NCI-H1092 treated with DMSO at 0.1 percent for 48 hours (cell line): ENCODE measurements at regions not wholly inside any gene's neighbourhood (a gene's known extent, or its start where the extent isn't known, plus 50 kb on each side); places are given as distances from the start of the nearest gene placed in this dataset.
"Not testable (repeated sequence)": the region's sequence is repeated elsewhere in the genome, so short reads cannot be mapped to it uniquely, and the experiment has no call there.

Source experiments
- DNase-seq: peaks from one replicate; lab custom pipeline; 2025; lab: John Stamatoyannopoulos, UW

DNA sequence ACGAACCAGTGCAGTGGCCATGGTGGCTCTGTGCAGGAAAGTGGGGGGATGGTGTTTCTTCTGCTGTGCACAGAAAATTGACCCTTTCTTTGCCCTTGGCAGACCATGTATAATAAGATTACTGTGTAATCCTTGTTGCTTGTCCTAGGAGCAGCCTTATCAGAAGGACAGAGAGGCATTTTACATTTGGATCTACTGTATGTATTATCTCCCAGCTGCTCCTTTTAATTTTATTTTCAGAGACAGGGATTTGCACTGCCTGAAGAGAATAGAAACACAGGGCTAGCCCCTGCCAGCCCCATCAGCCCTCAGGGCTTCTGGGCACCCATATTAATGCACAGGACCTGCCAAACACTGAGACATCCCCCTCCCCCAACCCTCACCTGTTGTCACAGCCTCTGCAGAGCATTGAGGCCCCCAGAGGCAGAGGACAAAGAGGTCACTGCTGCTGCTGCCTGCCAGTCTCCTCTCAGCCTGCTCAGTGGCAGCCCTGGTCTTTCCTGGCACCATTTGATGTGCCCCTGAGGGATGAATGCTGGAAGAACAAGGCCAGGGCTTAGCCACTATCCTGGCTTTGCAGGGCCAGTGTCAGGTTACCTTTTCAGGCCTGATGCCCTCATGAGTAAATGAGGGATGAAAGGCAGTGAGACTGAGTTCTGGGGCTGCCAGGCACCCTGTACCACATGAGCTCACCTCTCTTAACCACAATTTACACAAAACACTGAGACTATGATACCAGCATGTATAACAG is 533.4 kb downstream of the NTRK3 start:
- peak; percentile 71 for DNase-seq

DNA sequence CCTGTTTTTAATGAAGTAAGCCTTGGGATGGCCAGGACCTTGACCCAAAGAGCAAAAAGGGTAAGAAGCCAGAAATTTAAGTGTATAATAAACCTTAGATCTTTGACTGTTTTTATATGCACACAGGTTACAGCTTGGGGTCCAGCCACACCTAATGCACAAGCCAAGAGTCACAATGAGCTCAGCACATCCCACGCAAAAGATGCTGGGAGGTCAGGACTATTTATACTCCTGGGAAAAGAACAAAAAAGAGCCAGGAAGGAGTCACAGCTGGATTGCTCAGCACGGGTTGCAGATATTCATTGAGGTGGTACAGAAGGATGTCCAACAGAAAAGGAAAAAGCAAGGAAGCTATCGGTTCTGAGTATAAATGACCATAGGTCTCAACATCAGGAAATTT is 536.3 kb downstream of the NTRK3 start:
- no peak for DNase-seq

- no peak for DNase-seq
Observed at GRCh38 chr15:87716422-87716821, 540.1 kb downstream of the NTRK3 start.

- no peak for DNase-seq
Observed at GRCh38 chr15:87715252-87715651, 541.3 kb downstream of the NTRK3 start.

- DNase-seq = no peak
Observed at GRCh38 chr15:87713475-87713879, 543.1 kb downstream of the NTRK3 start.

GRCh38 chr15:87712211-87712610 is 544.3 kb downstream of the NTRK3 start:
- DNase-seq = no peak

GRCh38 chr15:87711026-87711425 is 545.5 kb downstream of the NTRK3 start:
- no peak for DNase-seq

DNA sequence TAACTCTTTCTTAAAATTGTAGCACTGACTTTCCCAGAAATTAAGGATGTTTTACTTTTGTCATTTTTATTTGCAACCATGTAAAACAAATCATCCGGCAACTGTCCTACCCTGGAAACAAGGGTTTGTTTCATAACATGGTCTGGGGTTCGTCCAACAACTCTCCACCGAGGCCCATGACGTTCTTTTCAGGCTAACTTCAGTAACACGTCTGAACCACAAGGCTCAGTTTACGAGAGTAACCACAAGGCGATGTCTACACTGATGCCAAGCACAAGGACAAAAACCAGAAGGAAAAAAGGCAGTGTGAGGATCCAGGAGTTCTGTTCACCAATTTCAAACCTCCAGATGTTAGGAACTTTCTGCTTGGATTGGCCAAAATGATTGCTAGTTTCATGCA is 546.1 kb downstream of the NTRK3 start:
- DNase-seq = no peak

GRCh38 chr15:87707566-87708130 is 548.9 kb downstream of the NTRK3 start:
- no peak for DNase-seq

- DNase-seq = no peak
Observed at GRCh38 chr15:87707071-87707470, 549.5 kb downstream of the NTRK3 start.

- DNase-seq = no peak
Observed at GRCh38 chr15:87706001-87706400, 550.5 kb downstream of the NTRK3 start.

- no peak for DNase-seq
Observed at GRCh38 chr15:87704276-87704675, 552.3 kb downstream of the NTRK3 start.

- no peak for DNase-seq
Observed at GRCh38 chr15:87703327-87704111, 553.0 kb downstream of the NTRK3 start.

- no peak for DNase-seq
Observed at GRCh38 chr15:87702270-87702669, 554.3 kb downstream of the NTRK3 start.

GRCh38 chr15:87698467-87698866 is 558.1 kb downstream of the NTRK3 start:
- not testable (repeated sequence) for DNase-seq

GRCh38 chr15:87689716-87690115 is 566.8 kb downstream of the NTRK3 start:
- no peak for DNase-seq

DNA sequence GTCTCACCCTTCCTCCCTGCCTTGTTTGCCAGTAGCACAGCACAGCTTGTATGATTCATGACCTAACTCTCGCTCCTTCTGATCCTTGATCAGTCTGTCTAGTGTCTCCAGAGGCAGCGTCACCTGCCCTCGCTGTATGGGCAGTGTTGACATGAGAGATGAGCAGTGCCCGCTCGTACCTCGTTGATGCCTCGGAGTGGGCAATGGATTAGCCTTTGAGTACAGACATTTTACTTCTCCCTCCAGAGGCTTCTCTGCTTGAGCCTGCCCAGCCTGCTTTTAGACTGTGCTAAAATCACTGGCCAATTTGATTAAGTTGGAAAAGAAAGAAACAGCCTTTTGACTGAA is 569.0 kb downstream of the NTRK3 start:
- no peak for DNase-seq

DNA sequence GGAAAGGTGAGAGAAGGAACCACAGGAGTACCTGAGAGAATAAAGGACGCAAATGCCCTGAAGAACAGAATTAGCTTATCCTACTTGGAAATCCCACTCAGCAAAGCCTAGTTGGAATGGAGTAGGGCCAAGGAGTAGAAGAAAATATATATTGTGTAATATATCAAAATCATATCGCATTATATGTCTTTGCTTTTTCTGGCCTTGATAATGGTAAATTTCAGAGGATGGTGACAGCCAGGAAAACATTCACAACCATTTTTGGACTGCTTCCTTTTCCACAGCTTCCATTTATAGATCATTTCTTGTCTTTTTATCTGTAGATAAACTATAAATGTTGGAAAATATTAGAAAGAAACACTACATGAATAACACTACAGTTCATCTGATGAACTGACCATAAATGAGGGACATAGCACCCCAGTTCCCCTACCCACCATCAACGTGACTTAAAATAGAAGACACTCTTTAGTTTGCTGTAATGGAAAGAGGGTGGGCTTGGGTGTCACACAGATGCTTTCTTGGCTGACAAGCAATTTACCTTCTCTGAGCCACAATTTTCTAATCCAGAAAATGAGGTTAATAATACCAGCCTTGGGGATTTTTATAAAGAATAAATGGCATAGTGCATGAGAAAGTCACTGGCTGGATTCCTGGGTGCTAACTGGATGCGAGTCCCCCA is 569.6 kb downstream of the NTRK3 start:
- no peak for DNase-seq

DNA sequence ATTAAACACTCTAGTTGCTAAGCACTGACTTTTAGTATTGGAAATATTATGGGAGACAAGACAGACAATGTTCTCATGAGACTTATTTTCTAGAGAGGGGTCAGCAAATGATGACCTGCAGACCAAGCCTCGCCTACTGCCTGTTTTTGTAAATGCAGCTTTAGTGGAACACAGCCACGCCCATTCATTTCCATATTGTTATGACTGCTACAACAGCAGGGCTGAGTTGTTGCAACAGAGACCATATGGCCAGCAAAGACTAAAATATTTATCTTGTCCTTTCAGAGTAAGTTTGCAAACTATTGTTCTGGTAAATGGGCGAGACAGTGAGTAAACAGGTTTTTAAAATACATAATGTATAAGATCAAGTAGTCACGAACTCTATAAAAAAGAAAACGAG is 570.2 kb downstream of the NTRK3 start:
- DNase-seq = no peak

DNA sequence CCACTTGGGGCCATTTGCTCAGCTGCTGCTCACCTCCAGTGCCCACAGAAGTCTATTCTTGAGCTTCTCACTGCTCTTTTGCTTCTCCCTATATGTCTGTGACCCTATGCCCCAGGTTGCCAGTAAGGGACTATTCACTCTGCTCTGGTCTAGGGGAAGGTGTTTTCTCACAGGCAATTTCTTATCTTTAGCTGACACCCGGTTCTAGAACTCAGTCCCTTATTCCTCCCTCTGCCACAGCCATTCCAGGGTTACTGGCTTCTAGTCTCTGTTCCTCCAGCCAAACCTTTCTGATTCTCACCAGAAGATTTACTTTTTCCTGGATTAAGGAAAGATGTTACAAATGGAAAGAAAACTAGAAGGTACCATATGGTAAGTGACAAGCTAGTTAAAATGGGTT is 574.0 kb downstream of the NTRK3 start:
- no peak for DNase-seq

- no peak for DNase-seq
Observed at GRCh38 chr15:87681104-87681503, 575.4 kb downstream of the NTRK3 start.

GRCh38 chr15:87680208-87680607 is 576.3 kb downstream of the NTRK3 start:
- DNase-seq = no peak

GRCh38 chr15:87675271-87675670 is 581.3 kb downstream of the NTRK3 start:
- DNase-seq = no peak
